NCI-H1092 treated with DMSO at 0.1 percent for 48 hours (cell line): ENCODE measurements at regions not wholly inside any gene's neighbourhood (a gene's known extent, or its start where the extent isn't known, plus 50 kb on each side); places are given as distances from the start of the nearest gene placed in this dataset.
"Not testable (repeated sequence)": the region's sequence is repeated elsewhere in the genome, so short reads cannot be mapped to it uniquely, and the experiment has no call there.

Experiments
- DNase-seq: peaks from one replicate; lab custom pipeline; 2025; lab: John Stamatoyannopoulos, UW

DNA sequence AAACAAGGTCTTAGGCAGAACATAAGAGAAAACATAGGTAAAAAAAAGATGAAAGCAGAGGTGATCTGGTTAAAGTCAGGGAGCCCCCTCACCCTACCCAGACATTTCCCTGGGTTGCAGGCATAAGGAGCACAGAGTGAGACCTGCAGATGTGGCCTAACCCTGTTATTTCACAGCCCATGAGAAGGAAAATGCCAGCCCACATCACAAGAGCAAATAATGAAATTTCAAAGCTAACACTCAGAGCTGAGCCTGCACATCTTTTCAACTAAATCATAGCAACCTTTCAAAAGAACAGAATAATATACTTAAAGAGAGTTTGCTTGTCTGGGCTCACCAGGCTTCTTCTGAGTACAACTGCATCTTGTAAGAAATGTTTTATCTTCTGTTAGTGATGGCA is 295.4 kb downstream of the RPAP3 start:
- no peak for DNase-seq

DNA sequence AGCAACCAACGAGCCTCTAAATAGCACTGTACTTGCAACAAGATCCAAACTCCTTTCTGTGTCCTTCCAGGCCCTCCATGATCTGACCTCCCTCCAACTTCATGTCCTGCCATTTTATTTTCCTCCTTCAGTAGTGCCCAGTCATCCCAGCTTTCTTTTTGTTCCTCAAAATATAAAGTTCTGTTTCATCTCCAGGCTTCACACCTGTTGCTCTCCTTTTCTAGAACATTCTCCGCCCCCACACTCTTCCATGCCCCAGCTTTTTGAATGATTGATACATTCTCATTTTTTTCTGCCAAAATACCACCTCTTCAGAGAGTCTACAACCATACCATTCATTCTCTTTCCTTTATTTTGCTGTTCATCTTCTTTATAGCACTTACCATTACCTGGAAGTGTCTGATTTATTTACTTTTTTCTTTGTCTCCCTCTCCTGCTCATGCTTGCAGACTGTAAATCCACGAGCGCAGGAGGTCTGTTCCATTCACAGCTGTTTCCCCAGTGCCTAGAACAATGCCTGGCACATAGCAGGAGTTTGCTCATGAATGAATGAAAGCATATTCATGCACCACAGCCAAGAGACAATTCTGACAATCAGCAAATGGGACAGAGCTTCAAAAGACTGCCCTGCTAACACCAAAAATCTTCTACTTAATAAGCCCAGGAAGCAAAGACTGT is 296.4 kb downstream of the RPAP3 start:
- no peak for DNase-seq

DNA sequence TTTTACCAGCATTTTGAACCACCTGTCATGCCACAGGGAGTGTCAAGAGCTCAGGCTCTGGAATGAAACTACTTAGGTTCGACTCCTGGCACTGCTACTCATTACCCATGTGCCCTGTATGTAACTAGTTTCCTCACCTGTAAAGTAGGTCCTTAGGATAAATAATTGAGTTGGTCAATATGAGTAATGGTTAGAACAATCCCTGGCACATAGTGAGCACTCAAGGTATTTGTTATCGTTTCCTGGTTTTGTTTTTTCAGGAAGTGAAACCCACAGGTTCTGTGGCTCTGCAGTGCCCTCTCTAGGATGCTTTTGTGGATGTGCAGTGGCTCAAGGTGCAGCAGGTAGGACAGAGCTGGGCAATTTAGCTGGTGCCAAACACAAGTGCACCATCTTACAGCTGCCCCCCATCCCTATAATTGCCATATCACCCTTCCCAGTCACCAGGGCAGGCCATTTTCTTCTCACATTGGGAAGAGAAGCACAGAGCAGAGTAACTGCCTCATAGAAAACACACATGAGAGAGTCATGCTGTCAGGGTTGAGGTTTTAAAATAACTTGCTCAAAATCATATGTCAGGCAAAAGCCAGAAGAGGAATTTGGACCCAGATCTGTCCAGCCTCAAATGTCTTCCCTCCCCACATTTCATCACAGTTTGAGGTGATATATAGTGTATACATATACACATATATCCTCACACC is 297.5 kb downstream of the RPAP3 start:
- no peak for DNase-seq

DNA sequence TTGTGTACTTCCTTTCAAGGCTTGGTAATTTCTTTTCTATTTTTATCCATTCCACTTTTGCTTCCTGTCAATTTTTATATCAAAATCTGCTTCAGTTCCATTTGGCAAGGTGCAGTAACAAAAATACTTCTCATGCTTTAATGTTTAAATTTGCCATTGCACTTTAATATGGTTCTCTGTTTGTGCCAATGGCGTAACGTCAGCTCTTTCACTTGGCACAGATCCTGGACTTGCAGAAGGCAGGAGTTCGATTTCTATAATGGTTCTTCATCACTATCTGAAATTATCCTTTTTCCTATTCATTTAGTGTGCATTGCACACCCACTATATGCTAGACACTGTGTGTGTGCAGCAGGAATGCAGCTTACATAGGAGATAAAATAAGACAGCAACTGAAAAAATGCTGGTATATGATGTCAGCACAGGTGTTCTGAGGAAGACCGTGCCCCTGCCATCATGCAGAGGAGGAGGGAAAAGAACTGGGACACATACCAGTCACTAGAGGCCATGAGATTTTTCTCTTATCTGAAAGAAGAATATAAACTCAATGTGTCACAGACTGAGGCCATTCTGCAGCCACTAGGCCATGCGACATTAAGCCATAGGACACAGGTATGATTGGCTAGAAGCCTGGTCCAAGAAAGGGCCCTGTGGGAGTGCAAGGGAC is 298.2 kb downstream of the RPAP3 start:
- DNase-seq = peak; percentile 73

DNA sequence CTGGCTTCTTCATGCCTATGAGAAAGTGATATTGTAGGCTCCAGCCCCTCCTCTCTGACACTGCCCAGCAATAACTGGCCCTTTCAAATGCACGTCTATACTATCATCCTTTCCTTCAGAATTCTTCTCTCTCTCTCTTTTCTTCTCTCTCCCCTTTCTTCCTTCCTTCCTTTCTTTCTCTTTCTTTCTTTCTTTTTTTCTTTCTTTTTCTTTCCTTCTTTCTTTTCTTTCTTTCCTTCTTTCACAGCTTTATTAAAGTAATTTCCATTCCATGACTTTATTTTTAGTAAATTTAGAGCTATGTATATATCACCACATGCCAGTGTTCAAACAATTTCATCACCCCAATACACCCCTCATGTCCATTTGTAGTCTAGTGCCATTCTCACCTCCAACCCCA is 302.1 kb downstream of the RPAP3 start:
- DNase-seq = no peak

DNA sequence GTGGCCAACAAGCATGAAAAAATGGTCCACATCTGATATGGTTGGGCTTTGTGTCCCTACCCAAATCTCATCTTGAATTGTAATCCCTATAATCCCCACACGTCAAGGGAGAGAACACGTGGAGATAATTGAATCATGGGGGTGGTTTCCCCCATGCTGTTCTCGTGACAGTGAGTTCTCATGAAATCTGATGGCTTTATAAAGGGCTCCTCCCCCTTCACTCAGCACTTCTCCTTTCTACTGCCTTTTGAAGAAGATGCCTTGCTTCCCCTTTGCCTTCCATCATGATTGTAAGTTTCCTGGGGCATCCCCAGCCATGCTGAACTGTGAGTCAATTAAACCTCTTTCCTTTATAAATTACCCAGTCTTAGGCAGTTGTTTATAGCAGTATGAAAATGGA is 304.6 kb downstream of the RPAP3 start:
- not testable (repeated sequence) for DNase-seq

DNA sequence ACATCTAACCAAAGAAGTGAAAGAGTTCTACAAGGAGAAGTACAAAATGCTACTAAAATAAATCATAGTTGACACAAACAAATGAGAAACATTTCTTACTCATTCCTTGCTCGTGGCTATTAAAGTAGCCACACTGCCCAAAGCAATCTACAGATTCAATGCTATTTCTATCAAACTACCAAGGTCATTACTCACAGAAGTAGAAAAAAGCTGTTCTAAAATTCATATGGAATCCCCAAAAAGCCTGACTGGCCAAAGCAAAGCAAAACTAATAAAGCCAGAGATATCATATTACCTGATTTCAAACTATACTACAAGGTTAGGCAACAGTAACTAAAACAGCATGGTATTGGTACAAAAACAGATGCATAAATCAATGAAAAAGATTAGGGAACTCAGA is 305.6 kb downstream of the RPAP3 start:
- DNase-seq = no peak

DNA sequence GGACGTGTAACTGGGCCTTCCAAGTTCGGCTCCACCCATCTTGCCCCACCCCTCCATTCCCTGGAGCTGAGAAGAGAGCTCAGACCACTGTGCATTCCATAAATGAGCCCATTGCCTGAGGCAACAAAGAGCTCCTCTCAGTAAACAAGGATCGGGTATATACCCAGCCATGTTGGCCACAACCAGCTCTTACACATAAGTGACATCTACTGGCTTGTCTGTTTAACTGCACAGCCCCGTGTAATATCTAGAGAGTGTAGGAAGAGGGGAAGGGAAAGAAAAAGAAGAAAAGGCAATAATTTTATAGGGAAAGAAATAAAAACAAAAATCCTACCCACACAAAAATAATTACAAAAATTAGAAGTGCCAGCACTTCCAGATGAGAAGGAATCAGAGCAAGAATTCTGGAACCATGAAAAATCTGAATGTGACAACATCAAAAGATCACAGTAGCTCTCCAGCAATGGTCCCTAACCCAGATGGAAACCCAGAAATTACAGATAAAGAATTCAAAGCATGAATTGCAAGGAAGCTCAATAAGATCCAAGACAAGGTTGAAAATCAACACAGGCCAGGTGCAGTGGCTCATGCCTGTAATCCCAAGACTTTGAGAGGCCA is 308.1 kb downstream of the RPAP3 start:
- peak; percentile 37 for DNase-seq

DNA sequence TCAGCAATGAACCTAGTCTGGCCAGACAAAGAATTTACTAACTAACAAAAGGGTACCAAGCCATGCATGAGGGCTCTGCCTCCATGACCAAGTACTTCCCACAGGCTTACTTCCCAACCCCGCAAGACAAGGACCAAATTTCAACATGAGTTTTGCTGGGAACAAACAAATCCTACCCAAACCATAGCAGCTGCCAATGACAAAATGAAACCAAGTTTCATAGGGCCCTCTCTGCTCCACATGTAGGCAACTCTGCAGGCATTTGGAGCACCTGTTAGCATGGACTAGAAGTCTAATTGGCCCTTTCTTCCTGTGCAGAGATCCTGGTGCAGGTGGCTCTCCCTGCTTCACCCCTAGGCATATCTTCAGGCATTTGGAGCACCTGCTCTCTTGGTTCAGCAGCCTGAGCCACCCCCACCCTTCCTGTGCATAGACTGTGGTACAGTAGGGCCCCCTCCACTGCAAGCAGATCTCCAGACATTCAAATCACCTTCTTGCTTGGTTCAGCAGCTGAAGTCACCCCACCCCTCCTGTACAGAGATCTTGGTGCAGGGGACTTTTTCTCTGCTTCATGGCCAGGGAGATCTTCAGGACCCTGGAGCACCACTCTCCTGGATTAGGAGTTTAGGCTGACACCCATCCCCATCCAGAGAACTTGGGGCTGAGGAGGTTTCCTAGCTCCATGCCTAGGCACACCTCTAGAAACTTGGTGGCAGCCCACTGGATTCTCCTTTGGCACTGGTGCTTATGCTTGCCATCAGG is 308.7 kb downstream of the RPAP3 start:
- DNase-seq = no peak

DNA sequence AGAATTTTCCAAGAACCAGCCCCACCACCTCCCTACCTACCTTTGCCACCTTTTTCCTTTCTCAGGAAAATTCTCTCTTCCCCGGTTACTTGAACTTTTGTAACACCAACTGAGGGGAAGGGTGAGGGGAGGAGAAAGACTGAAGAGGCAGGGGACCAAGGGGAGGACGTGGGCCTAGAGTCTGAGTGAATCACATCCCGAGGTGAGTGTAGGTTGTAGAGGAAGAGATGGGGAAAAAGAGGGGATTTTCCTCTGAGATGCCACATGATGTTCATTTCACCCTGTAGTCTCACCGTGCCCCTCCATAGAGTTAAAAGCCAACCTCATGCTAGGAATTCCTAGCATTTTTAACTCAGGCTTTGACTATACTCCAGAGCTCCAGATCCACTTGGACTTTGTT is 311.8 kb downstream of the RPAP3 start:
- DNase-seq = no peak

DNA sequence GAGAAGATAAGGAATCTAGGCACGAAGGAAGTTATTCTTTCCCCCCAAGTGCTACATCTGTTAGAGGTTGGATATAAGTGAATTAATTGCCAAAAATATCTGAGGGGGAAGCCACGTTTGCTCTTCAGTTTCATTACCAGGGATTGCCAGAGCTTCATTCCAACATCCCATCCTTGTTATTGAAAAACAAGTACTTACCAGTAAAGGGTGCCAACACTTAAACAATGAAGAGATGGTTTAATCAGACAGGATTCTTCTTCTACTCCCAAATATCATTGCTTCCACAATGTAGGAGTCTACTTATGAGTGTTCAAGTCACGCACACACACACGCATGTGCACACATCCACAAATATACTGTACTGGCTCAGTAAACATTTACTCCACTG is 312.4 kb downstream of the RPAP3 start:
- peak; percentile 66 for DNase-seq

DNA sequence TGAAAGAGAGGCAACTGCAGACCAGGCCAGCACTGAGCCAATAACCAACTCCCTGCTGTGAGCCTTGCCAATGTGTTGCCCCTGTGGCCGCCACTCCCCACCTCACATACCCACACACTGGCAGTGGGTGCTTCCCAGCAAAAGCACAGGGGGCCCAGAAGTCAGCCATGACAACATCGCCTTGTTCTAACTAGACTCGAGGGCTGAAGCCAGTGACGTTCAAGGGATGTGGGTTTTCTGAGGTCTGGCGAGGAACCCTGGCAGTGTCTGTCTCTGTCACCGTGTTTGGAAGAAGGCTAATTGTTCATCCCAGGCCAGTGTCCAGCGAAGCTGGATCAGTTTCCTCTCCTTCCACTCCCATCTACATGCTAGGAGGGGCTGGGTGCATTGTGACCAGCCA is 311.8 kb upstream of the AMIGO2 start:
- DNase-seq = no peak

DNA sequence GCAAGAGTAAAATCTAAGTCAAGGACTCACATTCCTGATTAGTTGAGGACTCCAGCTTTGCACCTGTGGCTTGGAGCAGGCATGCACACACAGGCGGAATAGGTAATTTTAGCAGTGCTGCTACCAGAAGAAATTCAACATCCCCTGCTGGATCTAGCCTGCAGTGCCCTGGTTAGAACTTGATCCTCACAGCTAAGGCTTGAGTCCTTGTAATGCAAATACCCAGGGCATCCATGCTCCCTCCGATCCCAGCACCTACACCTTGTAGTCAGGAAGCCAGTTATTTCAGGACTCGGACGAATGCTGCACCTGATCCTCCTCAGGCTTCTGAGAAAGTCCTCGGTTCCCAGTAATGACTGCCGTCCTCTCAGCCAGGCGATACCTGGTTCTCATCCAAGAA is 309.0 kb upstream of the AMIGO2 start:
- no peak for DNase-seq

DNA sequence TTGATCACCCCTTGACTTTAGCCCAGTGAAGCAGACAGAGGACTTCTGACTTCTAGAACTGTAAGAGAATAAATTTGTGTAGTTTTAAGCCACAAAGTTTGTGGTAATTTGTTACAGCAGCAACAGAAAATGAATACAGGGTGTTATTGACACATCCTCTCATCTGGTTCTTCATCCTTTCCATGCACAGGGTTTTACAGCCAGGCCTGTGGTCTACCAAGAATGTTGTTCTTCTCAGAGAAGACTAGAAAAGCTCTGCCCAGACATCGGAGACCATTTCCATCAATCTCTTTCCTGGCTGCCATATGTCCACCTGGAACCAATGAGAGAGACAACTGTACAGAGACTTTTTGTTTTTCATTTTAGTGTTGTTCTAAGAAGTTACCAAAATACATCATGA is 308.2 kb upstream of the AMIGO2 start:
- DNase-seq = no peak

DNA sequence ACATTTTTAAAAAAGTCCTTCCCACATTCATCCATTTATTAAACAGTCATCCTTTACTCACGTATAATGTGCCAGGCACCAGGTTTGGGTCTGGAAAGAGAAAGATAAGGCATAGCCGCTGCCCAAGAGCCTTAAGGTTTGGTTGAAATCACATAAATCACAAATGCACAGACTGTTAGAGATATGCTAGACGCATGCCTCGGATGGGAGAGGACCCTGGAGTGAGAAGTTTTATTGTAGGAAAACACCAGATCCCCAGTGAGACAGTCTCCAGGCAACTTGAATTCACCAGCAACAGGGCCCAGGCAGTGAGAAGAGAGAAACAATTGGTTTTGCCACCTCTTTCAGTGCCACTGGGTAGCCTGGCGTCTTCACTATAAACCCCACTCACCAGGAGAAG is 305.9 kb upstream of the AMIGO2 start:
- DNase-seq = no peak

DNA sequence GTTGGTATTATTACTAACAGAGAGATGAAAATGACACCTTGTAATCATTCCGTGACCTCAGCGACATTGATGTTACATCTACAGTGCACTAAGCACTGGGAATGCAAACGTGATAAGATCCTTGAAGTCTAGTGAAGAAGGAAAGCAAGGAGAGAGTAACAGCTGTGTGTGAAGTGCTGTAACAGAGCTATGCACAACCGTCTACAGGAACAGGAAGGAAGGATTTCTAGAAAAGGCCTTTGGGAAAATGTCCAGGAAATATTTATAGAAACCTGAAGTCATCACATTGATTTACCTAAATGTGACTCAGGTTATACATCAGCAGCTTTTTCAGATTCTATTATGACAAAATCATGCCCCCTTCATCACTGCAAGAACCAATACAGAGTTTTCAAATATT is 304.2 kb upstream of the AMIGO2 start:
- DNase-seq = no peak

DNA sequence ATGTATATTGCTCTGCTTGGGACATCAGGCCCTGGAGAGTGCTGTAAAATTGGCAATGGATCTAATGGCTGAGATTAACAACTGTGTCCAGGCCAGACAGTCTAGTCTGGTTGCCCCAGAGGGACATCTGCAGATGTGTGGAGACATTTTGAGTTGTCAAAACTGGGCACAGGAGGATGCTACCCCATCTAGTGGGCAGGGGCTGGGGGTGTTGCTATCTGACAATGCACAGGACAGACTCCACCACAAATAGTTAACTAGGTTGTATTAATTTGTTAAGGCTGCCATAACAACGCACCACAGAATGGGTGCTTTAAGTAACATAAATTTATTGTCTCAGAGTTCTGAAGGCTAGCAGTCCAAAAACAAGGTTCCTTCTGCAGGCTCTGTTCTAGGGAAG is 302.5 kb upstream of the AMIGO2 start:
- DNase-seq = no peak

DNA sequence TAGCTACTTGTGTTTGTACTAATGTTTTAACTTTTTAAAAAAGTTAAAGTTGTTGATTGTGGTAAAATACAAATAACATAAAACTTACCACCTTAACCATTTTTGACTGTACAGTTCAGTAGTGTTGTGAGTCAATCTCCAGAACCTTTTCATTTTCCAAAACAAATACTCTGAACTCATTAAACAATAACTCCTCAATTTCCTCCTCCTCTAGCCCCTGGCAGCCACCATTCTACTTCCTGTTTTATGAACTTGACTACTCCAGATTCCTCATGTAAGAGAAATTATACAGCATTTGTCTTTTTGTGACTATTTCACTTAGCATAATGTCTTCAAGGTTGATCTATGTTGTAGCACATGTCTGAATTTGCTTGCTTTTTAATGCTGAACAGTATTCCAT is 299.1 kb upstream of the AMIGO2 start:
- no peak for DNase-seq

DNA sequence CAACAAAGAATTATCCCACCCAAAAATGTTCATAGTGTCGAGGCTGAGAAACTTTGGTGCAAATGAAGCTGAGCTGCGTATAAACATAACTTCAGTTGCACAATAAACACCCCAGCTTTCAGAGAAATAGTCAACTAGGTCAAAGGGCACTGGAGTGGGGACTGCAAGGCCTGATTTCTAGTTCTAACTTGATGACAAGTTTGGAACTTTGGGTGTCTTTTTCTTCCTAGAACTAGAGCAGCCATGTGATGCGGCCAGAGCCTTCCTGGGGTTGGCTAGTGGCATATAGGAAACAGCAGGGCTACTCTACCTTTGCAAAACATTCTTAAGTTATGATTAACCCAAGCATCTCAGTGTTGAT is 298.4 kb upstream of the AMIGO2 start:
- no peak for DNase-seq

DNA sequence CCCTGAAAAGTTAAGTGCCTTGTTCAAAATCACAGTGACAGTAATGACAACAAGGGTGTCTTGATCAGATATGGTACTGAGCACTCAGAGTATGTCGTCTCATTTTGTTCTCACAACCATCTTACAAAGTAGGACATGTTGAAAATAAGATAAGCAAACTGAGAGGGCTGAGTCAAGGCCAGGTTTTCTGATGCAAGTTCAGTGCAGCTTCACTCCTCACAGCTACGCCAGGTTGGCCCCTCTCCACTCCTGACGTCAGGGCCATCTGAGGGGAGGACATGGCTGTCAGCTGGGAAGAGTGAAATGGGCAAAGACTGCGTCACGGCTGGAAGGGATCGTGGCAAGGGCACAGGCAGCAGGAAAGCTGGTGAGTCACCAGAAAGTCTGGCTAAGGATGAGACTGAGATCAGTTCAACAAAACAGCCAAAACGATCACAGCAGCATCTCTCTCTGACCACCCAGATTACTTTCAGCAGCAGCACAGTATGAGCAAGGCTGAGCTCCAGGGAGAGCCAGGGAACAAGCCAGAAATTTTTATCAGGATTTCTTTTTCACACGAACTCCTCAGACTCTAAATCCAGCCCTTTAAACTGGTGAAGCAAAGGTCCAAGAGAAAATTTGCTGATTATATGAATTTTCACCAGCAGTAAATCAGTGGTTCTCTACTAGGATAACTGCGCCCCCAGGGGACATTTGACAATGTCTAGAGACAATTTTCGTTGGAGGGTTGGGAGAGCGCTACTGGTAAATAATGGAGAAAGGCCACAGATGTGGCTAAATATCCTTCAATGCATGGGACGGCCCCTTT is 297.9 kb upstream of the AMIGO2 start:
- DNase-seq = no peak

DNA sequence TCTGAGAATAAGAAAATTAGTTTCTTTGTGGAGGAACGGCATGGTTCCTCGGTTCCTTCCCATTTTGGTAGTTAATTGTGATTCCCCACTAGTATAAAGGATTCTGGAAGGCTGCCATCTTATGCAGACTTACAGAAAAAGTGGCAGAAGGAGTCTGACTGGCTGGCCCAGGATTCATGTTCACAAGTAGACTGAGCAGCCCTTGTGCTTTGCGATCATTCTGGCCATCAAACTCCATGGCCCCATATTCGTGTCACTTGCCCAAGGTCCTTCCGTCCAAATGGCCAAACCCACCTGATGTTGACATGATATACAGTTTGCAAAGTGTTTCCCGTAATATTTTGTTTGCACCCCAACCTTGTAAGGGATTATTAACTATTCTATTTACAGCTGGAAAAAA is 297.2 kb upstream of the AMIGO2 start:
- no peak for DNase-seq
